ENCODE measurements at regions not wholly inside any gene's neighbourhood (a gene's known extent, or its start where the extent isn't known, plus 50 kb on each side); places are given as distances from the start of the nearest gene placed in this dataset.

DNA sequence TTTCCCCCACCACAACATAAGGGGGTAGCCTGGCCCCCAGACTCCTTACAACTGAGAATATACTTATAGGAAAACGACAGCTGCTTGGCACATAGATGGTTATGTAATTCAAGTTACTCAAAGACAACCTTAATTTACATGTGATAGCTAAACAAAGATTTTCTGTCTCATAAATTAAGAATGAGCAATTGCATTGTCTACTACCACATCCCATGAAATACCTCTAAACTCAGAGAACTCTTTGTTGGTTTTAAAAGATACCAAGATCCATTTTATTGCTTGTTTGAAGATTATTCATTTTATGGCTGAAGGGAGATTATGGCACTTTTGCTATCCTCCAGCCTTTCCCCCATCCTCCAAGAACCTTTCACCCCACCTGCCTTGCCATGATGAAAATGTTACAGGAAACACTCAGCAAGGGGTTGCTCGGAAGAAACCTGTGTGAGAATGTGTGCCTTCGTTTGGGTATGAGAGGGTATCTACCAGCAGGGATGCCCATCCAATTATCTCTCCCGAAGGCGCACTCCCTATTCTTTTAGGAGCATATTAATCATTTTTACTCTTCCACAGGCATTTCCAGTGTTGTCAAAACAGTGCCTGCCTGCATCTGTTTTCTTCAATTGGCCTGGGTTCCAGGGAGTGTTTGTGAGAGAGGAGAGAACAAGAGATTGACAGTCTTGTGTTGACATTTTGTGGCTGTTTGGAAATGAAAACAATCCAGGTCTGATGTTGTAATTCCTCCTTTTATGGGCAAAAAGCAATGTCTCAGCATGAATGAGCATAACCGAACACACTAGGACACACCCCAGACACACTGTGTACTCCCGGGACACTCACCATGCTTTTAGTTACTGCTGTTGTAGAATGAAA is 208.0 kb upstream of the ANKRD55 start:
- ChIA-PET POLR2A (no interaction called here), CTCF (interaction anchor here (0.8 to 1.5 kb wide), 2 partner anchors 11 to 21 kb away, joined by 3 to 4 read pairs; no protein-coding TSS in a partner anchor)
- Mint-ChIP-seq H3K27me3 (no peaks in the 10 kb centered on the region), H3K9me3 (ENCODE audit: low read depth) (no peaks in the 10 kb centered on the region), H3K36me3 (ENCODE audit: low read depth) (no peaks in the 10 kb centered on the region), H3K27ac (no peak overlapping the region), H3K4me3 (no peak overlapping the region), H3K4me1 (peaks cover 5% of the 10 kb centered on the region)
- DNase-seq (no peak), ATAC-seq (no peak)
- intact Hi-C loops (cut with DNase I, micrococcal nuclease): no loop called here

- Mint-ChIP-seq H3K27ac (no peak overlapping the region), H3K9me3 (ENCODE audit: low read depth) (peaks cover 2% of the 10 kb centered on the region), H3K4me1 (peaks cover 11% of the 10 kb centered on the region), H3K36me3 (ENCODE audit: low read depth) (no peaks in the 10 kb centered on the region), H3K27me3 (no peaks in the 10 kb centered on the region), H3K4me3 (no peak overlapping the region)
- ATAC-seq (no peak), DNase-seq (no peak)
- ChIA-PET POLR2A (no interaction called here), CTCF (no interaction called here)
- intact Hi-C loops (cut with DNase I, micrococcal nuclease): no loop called here
These were observed 201.9 kb upstream of the ANKRD55 start for GRCh38 chr5:56434986-56435385.

DNA sequence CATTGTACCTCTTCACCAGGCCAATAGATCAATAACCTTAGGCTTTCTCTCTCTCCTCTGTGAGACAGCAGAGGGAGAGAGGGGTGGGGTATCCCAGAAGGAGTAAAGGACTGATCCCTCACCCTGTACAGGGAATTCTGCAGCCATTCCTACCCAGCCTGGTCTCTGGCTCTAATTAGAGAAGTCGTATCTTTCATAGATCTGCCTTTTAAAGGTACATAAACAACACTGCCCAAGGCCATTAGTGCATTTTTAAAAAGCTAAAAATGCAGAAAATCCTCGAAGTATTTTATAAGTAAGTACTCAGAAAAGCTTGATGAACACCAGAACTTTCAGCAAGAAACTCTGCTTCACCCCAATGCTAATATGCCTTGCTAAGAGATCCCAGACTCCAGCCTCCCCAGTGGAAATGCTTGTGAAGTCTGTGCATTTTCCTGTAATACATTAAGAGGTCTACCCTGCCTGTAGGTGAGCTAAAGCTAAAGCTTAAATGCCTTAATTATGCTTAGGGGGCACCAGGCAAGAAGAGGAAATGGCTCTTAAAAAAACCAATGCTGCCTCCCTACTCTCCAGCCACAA is 200.0 kb upstream of the ANKRD55 start:
- ChIA-PET POLR2A (no interaction called here), CTCF (interaction anchor here (0.9 kb wide), 1 partner anchor 406 kb away, joined by 3 read pairs; no protein-coding TSS in a partner anchor)
- intact Hi-C loops (cut with DNase I, micrococcal nuclease): no loop called here
- Mint-ChIP-seq H3K4me3 (no peak overlapping the region), H3K27me3 (no peaks in the 10 kb centered on the region), H3K36me3 (ENCODE audit: low read depth) (no peaks in the 10 kb centered on the region), H3K27ac (no peak overlapping the region), H3K4me1 (peaks cover 11% of the 10 kb centered on the region), H3K9me3 (ENCODE audit: low read depth) (peaks cover 2% of the 10 kb centered on the region)
- ATAC-seq (no peak), DNase-seq (no peak)

GRCh38 chr5:56432321-56432720 is 199.2 kb upstream of the ANKRD55 start:
- Mint-ChIP-seq H3K9me3 (ENCODE audit: low read depth) (peaks cover 2% of the 10 kb centered on the region), H3K27me3 (no peaks in the 10 kb centered on the region), H3K36me3 (ENCODE audit: low read depth) (no peaks in the 10 kb centered on the region), H3K4me1 (peaks cover 11% of the 10 kb centered on the region), H3K4me3 (no peak overlapping the region), H3K27ac (no peak overlapping the region)
- POLR2A ChIA-PET: no interaction called here
- intact Hi-C loops (cut with DNase I, micrococcal nuclease): no loop called here
- ATAC-seq: no peak
- no peak for DNase-seq
- CTCF ChIA-PET: interaction anchor here (0.9 kb wide), 1 partner anchor 406 kb away, joined by 3 read pairs; no protein-coding TSS in a partner anchor

DNA sequence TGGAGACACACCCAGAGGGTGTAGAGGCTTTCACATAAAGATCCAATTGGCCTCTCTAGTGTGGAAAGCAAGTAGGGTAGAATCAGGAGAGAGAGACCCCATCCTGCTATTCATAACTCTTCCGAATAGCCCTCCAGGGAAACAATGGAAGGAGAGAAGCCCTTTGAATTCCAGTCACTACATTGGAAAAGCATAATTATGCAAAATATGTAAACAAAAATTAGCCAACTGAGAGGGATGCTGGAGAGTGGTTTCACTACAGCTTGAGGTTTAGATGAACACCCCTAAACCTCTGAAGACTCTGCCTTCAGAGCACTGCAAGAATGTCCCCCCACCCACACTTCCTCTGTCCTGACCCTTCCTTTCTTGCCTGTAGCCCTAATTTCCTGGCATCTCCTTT is 197.3 kb upstream of the ANKRD55 start:
- ChIA-PET CTCF (interaction anchor here (1.2 to 1.4 kb wide), 2 partner anchors 10 to 112 kb away, joined by 3 to 4 read pairs; no protein-coding TSS in a partner anchor), POLR2A (interaction anchor here (0.6 kb wide), 1 partner anchor 48 kb away, joined by 3 read pairs; no protein-coding TSS in a partner anchor)
- no peak for ATAC-seq
- Mint-ChIP-seq H3K4me3 (no peak overlapping the region), H3K27me3 (no peaks in the 10 kb centered on the region), H3K27ac (no peak overlapping the region), H3K36me3 (ENCODE audit: low read depth) (no peaks in the 10 kb centered on the region), H3K9me3 (ENCODE audit: low read depth) (peaks cover 2% of the 10 kb centered on the region), H3K4me1 (no peaks in the 10 kb centered on the region)
- intact Hi-C loops (cut with DNase I, micrococcal nuclease): no loop called here
- DNase-seq: no peak

- no peak overlapping the region for H3K27ac Mint-ChIP-seq
- H3K9me3 Mint-ChIP-seq (ENCODE audit: low read depth): peaks cover 2% of the 10 kb centered on the region
- no peaks in the 10 kb centered on the region for H3K36me3 Mint-ChIP-seq (ENCODE audit: low read depth)
- intact Hi-C loops (cut with DNase I, micrococcal nuclease): no loop called here
- ChIA-PET CTCF (no interaction called here), POLR2A (no interaction called here)
- ATAC-seq (no peak), DNase-seq (no peak)
- H3K4me1 Mint-ChIP-seq: no peaks in the 10 kb centered on the region
- no peak overlapping the region for H3K4me3 Mint-ChIP-seq
- H3K27me3 Mint-ChIP-seq: no peaks in the 10 kb centered on the region
These were observed 196.0 kb upstream of the ANKRD55 start for GRCh38 chr5:56429110-56429561.

GRCh38 chr5:56426693-56427092 is 193.6 kb upstream of the ANKRD55 start:
- CTCF ChIA-PET: interaction anchor here (0.6 kb wide), 1 partner anchor 471 kb away, joined by 3 read pairs; no protein-coding TSS in a partner anchor
- POLR2A ChIA-PET: no interaction called here
- H3K27me3 Mint-ChIP-seq: no peaks in the 10 kb centered on the region
- H3K36me3 Mint-ChIP-seq (ENCODE audit: low read depth): no peaks in the 10 kb centered on the region
- peaks cover 4% of the 10 kb centered on the region for H3K9me3 Mint-ChIP-seq (ENCODE audit: low read depth)
- ATAC-seq: no peak
- H3K4me3 Mint-ChIP-seq: no peak overlapping the region
- DNase-seq: no peak
- intact Hi-C loops (cut with DNase I, micrococcal nuclease): no loop called here
- H3K4me1 Mint-ChIP-seq: no peaks in the 10 kb centered on the region
- no peak overlapping the region for H3K27ac Mint-ChIP-seq

- POLR2A ChIA-PET: no interaction called here
- DNase-seq: no peak
- Mint-ChIP-seq H3K27me3 (no peaks in the 10 kb centered on the region), H3K4me3 (no peak overlapping the region), H3K4me1 (no peaks in the 10 kb centered on the region), H3K27ac (no peak overlapping the region), H3K36me3 (ENCODE audit: low read depth) (peaks cover 4% of the 10 kb centered on the region), H3K9me3 (ENCODE audit: low read depth) (peaks cover 28% of the 10 kb centered on the region)
- CTCF ChIA-PET: interaction anchor here (0.6 kb wide), 1 partner anchor 256 kb away, joined by 3 read pairs; no protein-coding TSS in a partner anchor
- no peak for ATAC-seq
- intact Hi-C loops (cut with DNase I, micrococcal nuclease): no loop called here
These were observed 189.1 kb upstream of the ANKRD55 start for GRCh38 chr5:56422076-56422762.

DNA sequence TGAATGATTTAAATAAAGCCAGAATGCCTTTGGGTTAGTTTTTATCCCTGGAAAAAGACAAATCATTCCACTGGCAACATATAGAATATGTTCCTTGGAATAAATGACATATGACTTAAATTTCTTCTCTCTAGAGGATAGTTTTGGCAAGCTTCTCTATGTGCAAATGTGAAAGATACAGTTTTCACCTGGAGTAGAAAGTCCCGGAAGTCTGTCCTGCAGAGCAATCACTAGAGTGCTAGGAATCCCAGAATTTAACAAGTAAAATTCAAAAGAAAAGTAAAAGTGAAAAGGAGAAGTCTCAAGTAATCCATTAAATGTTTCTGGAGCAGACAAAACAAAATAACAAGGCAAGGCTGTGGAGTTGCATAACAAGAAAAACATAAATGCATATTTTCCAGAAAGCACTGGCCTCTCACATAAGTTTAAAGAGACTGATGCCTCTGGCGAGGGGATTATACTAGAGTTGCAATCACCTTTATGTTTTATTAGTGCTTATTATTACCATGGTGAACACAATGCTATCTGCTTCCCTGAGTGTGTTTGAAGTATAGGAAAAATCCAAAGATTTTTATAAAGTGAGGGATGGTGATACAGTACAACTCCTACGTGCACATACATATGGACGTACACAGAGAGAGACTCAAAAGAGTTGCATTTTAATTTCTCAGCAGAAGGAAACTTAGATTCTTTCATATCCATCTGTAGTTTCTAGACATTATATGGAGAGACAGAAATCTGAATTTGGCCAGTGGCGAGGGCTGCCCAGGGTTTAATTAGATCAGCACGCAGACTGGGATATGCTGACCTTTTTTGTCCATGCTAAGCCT is 188.3 kb upstream of the ANKRD55 start:
- no peak for DNase-seq
- H3K4me3 Mint-ChIP-seq: no peak overlapping the region
- peaks cover 4% of the 10 kb centered on the region for H3K36me3 Mint-ChIP-seq (ENCODE audit: low read depth)
- intact Hi-C loops (cut with DNase I, micrococcal nuclease): no loop called here
- ATAC-seq: no peak
- no peak overlapping the region for H3K27ac Mint-ChIP-seq
- ChIA-PET POLR2A (no interaction called here), CTCF (interaction anchor here (0.6 to 1.2 kb wide), 2 partner anchors 19 to 257 kb away, joined by 3 read pairs; no protein-coding TSS in a partner anchor)
- no peaks in the 10 kb centered on the region for H3K27me3 Mint-ChIP-seq
- no peaks in the 10 kb centered on the region for H3K4me1 Mint-ChIP-seq
- peaks cover 28% of the 10 kb centered on the region for H3K9me3 Mint-ChIP-seq (ENCODE audit: low read depth)

DNA sequence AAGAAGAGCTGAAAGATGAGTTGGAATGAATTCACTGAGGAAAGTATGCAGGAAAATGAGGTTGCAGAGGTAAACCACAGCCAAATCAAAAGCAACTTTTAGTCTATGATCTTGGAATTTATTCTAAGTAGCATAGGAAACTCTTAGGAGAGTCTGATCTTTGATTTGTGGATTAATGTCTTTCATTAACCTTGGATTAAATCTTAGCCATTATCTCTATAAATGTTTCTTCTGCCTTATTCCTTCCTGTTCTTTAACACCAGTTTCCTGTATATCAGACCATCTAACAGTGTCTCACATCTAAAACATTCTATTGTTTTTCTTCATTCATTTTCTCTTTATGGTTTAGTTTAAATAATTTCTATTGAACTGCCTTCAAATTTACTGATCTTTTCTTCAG is 187.2 kb upstream of the ANKRD55 start:
- POLR2A ChIA-PET: no interaction called here
- no peak for DNase-seq

DNA sequence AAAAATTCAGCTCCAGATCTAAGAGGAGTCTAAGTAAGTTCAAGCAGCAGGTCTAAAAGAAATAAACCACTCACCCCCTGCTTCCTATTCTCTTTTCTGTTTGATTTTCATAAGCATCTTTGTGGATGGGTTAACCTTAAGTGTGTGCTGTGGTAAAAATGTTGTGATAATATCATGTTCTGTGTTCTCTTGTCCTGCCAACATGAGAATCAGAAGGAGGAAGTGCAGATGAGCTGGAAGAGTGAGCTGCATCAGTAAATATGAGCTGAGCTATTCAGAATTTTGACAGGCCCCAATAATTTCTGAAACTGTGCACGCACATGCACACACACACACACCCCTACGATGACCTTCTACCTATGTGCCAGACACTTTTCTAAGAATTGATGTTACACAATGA is 186.5 kb upstream of the ANKRD55 start:
- H3K4me3 Mint-ChIP-seq: no peak overlapping the region
- intact Hi-C loops (cut with DNase I, micrococcal nuclease): no loop called here
- H3K36me3 Mint-ChIP-seq (ENCODE audit: low read depth): peaks cover 4% of the 10 kb centered on the region
- no peak overlapping the region for H3K27ac Mint-ChIP-seq
- CTCF ChIA-PET: interaction anchor here (0.9 kb wide), 1 partner anchor 20 kb away, joined by 3 read pairs; no protein-coding TSS in a partner anchor
- peaks cover 28% of the 10 kb centered on the region for H3K9me3 Mint-ChIP-seq (ENCODE audit: low read depth)
- POLR2A ChIA-PET: no interaction called here
- H3K27me3 Mint-ChIP-seq: no peaks in the 10 kb centered on the region
- H3K4me1 Mint-ChIP-seq: peaks cover 8% of the 10 kb centered on the region
- no peak for DNase-seq
- ATAC-seq: no peak

More for the DNA sequence above, 187.2 kb upstream of the ANKRD55 start:
- Mint-ChIP-seq H3K4me3 (no peak overlapping the region), H3K36me3 (ENCODE audit: low read depth) (peaks cover 4% of the 10 kb centered on the region), H3K27ac (no peak overlapping the region), H3K4me1 (peaks cover 4% of the 10 kb centered on the region), H3K27me3 (no peaks in the 10 kb centered on the region), H3K9me3 (ENCODE audit: low read depth) (peaks cover 28% of the 10 kb centered on the region)
- ATAC-seq: no peak
- intact Hi-C loops (cut with DNase I, micrococcal nuclease): no loop called here
- CTCF ChIA-PET: interaction anchor here (0.6 to 1.2 kb wide), 4 partner anchors 18 to 441 kb away, joined by 3 read pairs; no protein-coding TSS in a partner anchor

Measured in activated CD4-positive, alpha-beta T cell treated with anti-CD3 and anti-CD28 coated beads for 36 hours (primary cell).